Effector memory CD4-positive, alpha-beta T cell (primary cell): ENCODE measurements at regions not wholly inside any gene's neighbourhood (a gene's known extent, or its start where the extent isn't known, plus 50 kb on each side); places are given as distances from the start of the nearest gene placed in this dataset.

Experiments used
- DNase-seq, 3 donors: peaks; one replicate each; pipeline ENCODE4 v3.0.0-alpha.2; 2020
- H3K27ac ChIP-seq: 2 replicates; pipeline ENCODE4 v1.7.0; 2013; ENCODE audit warnings: mild to moderate bottlenecking, low read length, moderate library complexity; ENCODE audit not compliant: insufficient read depth, poor library complexity, severe bottlenecking
- H3K27me3 ChIP-seq: replicated peaks from 2 replicates; pipeline ENCODE4 v1.7.0; 2013; ENCODE audit warnings: mild to moderate bottlenecking, low read length; ENCODE audit not compliant: insufficient read depth, control insufficient read depth, poor library complexity, severe bottlenecking
- H3K36me3 ChIP-seq: 2 replicates; pipeline ENCODE4 v1.7.0; 2013; ENCODE audit warnings: mild to moderate bottlenecking, low read length, moderate library complexity; ENCODE audit not compliant: control insufficient read depth, insufficient read depth
- H3K4me1 ChIP-seq: 2 replicates; pipeline ENCODE4 v1.7.0; 2013; ENCODE audit warnings: low read length, mild to moderate bottlenecking; ENCODE audit not compliant: control insufficient read depth, insufficient read depth, poor library complexity, severe bottlenecking
- H3K4me3 ChIP-seq: 2 replicates; pipeline ENCODE4 v1.7.0; 2013; ENCODE audit warnings: low read length, low read depth, mild to moderate bottlenecking; ENCODE audit not compliant: insufficient read depth, poor library complexity, severe bottlenecking
- H3K9me3 ChIP-seq: 2 replicates; pipeline ENCODE4 v1.7.0; 2013; ENCODE audit warnings: mild to moderate bottlenecking, low read length, moderate library complexity; ENCODE audit not compliant: control insufficient read depth

GRCh38 chr12:131250028-131250950 lies 296.6 kb downstream of the ADGRD1 start:
- Histone ChIP-seq H3K27me3 (no peaks in the 10 kb centered on the region), H3K27ac (no peak overlapping the region), H3K9me3 (no peaks in the 10 kb centered on the region), H3K4me1 (no peaks in the 10 kb centered on the region), H3K36me3 (no peaks in the 10 kb centered on the region), H3K4me3 (no peak overlapping the region)
- DNase-seq, result no peak

- Histone ChIP-seq H3K27me3 (no peaks in the 10 kb centered on the region), H3K36me3 (no peaks in the 10 kb centered on the region), H3K4me3 (no peak overlapping the region), H3K9me3 (no peaks in the 10 kb centered on the region), H3K4me1 (no peaks in the 10 kb centered on the region), H3K27ac (no peak overlapping the region)
- DNase-seq, result no peak
Observed at GRCh38 chr12:131250951-131251315, 297.2 kb downstream of the ADGRD1 start.

GRCh38 chr12:131251336-131252101 lies 297.8 kb downstream of the ADGRD1 start:
- H3K27ac ChIP-seq, result no peak overlapping the region
- no peaks in the 10 kb centered on the region for H3K9me3 ChIP-seq
- no peak for DNase-seq
- no peaks in the 10 kb centered on the region for H3K36me3 ChIP-seq
- no peaks in the 10 kb centered on the region for H3K27me3 ChIP-seq
- no peak overlapping the region for H3K4me3 ChIP-seq
- H3K4me1 ChIP-seq, result no peaks in the 10 kb centered on the region

- no peaks in the 10 kb centered on the region for H3K36me3 ChIP-seq
- no peaks in the 10 kb centered on the region for H3K9me3 ChIP-seq
- no peak overlapping the region for H3K27ac ChIP-seq
- no peaks in the 10 kb centered on the region for H3K4me1 ChIP-seq
- DNase-seq, result no peak
- no peak overlapping the region for H3K4me3 ChIP-seq
- H3K27me3 ChIP-seq, result no peaks in the 10 kb centered on the region
Observed at GRCh38 chr12:131253376-131254026, 299.8 kb downstream of the ADGRD1 start.

GRCh38 chr12:131254374-131254773 lies 300.7 kb downstream of the ADGRD1 start:
- H3K27me3 ChIP-seq, result no peaks in the 10 kb centered on the region
- H3K4me3 ChIP-seq, result no peak overlapping the region
- H3K36me3 ChIP-seq, result no peaks in the 10 kb centered on the region
- no peak for DNase-seq
- H3K9me3 ChIP-seq, result no peaks in the 10 kb centered on the region
- no peaks in the 10 kb centered on the region for H3K4me1 ChIP-seq
- H3K27ac ChIP-seq, result no peak overlapping the region

- no peaks in the 10 kb centered on the region for H3K27me3 ChIP-seq
- H3K9me3 ChIP-seq, result no peaks in the 10 kb centered on the region
- no peak for DNase-seq
- no peaks in the 10 kb centered on the region for H3K36me3 ChIP-seq
- H3K4me1 ChIP-seq, result no peaks in the 10 kb centered on the region
- H3K27ac ChIP-seq, result no peak overlapping the region
- no peak overlapping the region for H3K4me3 ChIP-seq
Observed at GRCh38 chr12:131258398-131258797, 304.7 kb downstream of the ADGRD1 start.

- no peak for DNase-seq
- Histone ChIP-seq H3K4me3 (no peak overlapping the region), H3K27ac (no peak overlapping the region), H3K4me1 (no peaks in the 10 kb centered on the region), H3K27me3 (no peaks in the 10 kb centered on the region), H3K36me3 (no peaks in the 10 kb centered on the region), H3K9me3 (no peaks in the 10 kb centered on the region)
Observed at GRCh38 chr12:131260251-131260905, 306.7 kb downstream of the ADGRD1 start.

- no peak overlapping the region for H3K27ac ChIP-seq
- H3K4me1 ChIP-seq, result no peaks in the 10 kb centered on the region
- H3K9me3 ChIP-seq, result no peaks in the 10 kb centered on the region
- H3K36me3 ChIP-seq, result no peaks in the 10 kb centered on the region
- DNase-seq, result no peak
- no peaks in the 10 kb centered on the region for H3K27me3 ChIP-seq
- no peak overlapping the region for H3K4me3 ChIP-seq
Observed at GRCh38 chr12:131260954-131261353, 307.2 kb downstream of the ADGRD1 start.

- DNase-seq, result no peak
- no peak overlapping the region for H3K4me3 ChIP-seq
- H3K27ac ChIP-seq, result no peak overlapping the region
- H3K4me1 ChIP-seq, result no peaks in the 10 kb centered on the region
- no peaks in the 10 kb centered on the region for H3K36me3 ChIP-seq
- H3K9me3 ChIP-seq, result no peaks in the 10 kb centered on the region
- H3K27me3 ChIP-seq, result no peaks in the 10 kb centered on the region
Observed at GRCh38 chr12:131261906-131262305, 308.2 kb downstream of the ADGRD1 start.
